ENCODE measurements at regions not wholly inside any gene's neighbourhood (a gene's known extent, or its start where the extent isn't known, plus 50 kb on each side); places are given as distances from the start of the nearest gene placed in this dataset.

GRCh38 chr2:83933749-83934148 lies 525.3 kb downstream of the SUCLG1 start:
- no peak overlapping the region for H3K4me3 ChIP-seq (ENCODE audit: control insufficient read depth, low read depth, low read length)
- no peak for TF ChIP-seq CTCF (IDR thresholded peaks at IDR 0.05; ENCODE audit: control insufficient read depth, insufficient read depth, low read depth, low read length, missing control alignments)

GRCh38 chr2:83923531-83923930 lies 535.5 kb downstream of the SUCLG1 start:
- no peak for DNase-seq (ENCODE audit: low read depth)
- no peak for TF ChIP-seq CTCF (IDR thresholded peaks at IDR 0.05; ENCODE audit: control insufficient read depth, insufficient read depth, low read depth, low read length, missing control alignments)
- H3K4me3 ChIP-seq (ENCODE audit: control insufficient read depth, low read depth, low read length) = no peak overlapping the region

More at GRCh38 chr2:83933749-83934148, 525.3 kb downstream of the SUCLG1 start:
- DNase-seq (ENCODE audit: low read depth) = no peak

- no peak for TF ChIP-seq CTCF (IDR thresholded peaks at IDR 0.05; ENCODE audit: control insufficient read depth, insufficient read depth, low read depth, low read length, missing control alignments)
Measured at GRCh38 chr2:83916559-83916958, 542.5 kb downstream of the SUCLG1 start.

DNA sequence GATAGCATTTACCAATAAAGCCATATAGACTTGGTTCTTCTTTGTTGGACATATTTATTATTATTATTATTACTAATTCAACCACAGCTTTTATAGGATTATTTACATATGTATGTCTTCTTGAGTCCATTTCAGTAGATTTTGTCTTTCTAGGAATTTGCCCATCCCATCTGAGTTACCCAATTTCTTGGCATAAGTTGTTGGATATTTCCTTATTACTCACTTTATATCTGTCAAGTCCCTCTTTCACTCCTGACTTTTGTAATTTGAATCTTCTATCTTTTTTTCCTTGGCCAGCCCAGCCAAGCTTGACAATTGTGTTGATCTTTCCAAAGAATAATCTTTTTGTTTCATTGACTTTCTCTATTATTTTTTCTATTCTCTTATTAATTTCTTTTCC lies 543.7 kb downstream of the SUCLG1 start:
- H3K4me3 ChIP-seq (ENCODE audit: control insufficient read depth, low read depth, low read length) = no peak overlapping the region
- no peak for DNase-seq (ENCODE audit: low read depth)
- TF ChIP-seq CTCF (IDR thresholded peaks at IDR 0.05; ENCODE audit: control insufficient read depth, insufficient read depth, low read depth, low read length, missing control alignments) = no peak

More at GRCh38 chr2:83916559-83916958, 542.5 kb downstream of the SUCLG1 start:
- DNase-seq (ENCODE audit: low read depth) = no peak
- H3K4me3 ChIP-seq (ENCODE audit: control insufficient read depth, low read depth, low read length) = no peak overlapping the region

DNA sequence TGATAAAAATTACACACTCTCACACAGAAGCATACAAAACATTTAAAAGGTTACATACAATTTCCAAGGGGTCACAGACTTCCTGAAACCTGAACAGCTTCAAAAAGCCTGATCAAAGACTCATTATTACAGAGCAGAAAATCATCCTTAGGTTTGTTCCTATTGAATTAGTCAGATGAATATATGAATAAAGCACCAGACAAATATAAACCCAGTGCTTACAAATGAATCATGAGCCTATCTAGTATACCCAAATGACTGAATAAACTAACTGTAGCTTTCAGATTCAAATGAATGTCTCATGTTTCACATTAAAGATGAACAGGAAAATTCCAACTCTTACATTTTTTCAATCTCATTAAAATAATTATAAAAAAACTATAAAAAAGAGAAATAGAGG lies 550.3 kb downstream of the SUCLG1 start:
- H3K4me3 ChIP-seq (ENCODE audit: control insufficient read depth, low read depth, low read length) = no peak overlapping the region
- TF ChIP-seq CTCF (IDR thresholded peaks at IDR 0.05; ENCODE audit: control insufficient read depth, insufficient read depth, low read depth, low read length, missing control alignments) = no peak
- no peak for DNase-seq (ENCODE audit: low read depth)

DNA sequence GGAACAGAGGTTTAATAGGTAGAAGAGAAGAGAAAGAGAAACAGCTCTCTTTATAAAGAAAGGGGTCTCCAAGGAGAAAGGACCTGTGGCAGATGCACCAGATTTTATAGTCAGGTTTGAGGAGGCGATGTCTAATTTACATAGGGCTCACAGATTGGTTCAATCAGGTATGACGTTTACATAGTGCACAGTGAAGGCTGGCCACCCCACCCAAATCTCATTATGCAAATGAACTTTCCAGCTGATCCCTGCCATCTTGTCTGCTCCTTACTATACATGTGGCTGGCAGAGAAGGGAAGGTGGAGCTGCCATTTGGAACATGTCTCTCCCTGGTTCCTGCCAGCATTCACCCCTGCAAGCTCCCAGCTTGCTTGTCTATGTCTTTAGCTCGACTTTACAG lies 557.8 kb downstream of the SUCLG1 start:
- no peak overlapping the region for H3K4me3 ChIP-seq (ENCODE audit: control insufficient read depth, low read depth, low read length)
- TF ChIP-seq CTCF (IDR thresholded peaks at IDR 0.05; ENCODE audit: control insufficient read depth, insufficient read depth, low read depth, low read length, missing control alignments) = no peak
- no peak for DNase-seq (ENCODE audit: low read depth)

DNA sequence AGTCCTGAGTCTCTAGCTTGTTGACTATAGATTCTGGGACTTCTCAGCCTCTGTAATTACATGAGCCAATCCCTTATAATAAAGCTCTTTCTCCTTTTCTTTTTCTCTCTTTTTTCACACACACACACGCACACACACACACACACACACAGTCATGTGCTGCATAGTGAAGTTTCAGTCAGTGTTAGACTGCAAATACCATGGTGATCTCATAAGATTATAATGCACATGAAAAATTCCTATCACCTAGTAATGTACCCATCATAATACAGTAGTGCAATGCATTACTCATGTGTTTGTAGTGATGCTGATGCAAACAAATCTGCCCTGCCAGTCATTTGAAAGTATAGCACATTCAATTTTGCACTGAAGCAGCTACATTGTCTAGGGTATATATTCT lies 558.2 kb downstream of the SUCLG1 start:
- H3K4me3 ChIP-seq (ENCODE audit: control insufficient read depth, low read depth, low read length) = no peak overlapping the region
- no peak for TF ChIP-seq CTCF (IDR thresholded peaks at IDR 0.05; ENCODE audit: control insufficient read depth, insufficient read depth, low read depth, low read length, missing control alignments)
- no peak for DNase-seq (ENCODE audit: low read depth)
